Activated CD8-positive, alpha-beta memory T cell treated with anti-CD3 and anti-CD28 coated beads, Interleukin-2, amount 50 U/mL, for 4 hours (primary cell): ENCODE measurements at regions not wholly inside any gene's neighbourhood (a gene's known extent, or its start where the extent isn't known, plus 50 kb on each side); places are given as distances from the start of the nearest gene placed in this dataset.

Source experiments
- DNase-seq: peaks from one replicate; pipeline ENCODE4 v3.0.0-alpha.2; 2020

DNA sequence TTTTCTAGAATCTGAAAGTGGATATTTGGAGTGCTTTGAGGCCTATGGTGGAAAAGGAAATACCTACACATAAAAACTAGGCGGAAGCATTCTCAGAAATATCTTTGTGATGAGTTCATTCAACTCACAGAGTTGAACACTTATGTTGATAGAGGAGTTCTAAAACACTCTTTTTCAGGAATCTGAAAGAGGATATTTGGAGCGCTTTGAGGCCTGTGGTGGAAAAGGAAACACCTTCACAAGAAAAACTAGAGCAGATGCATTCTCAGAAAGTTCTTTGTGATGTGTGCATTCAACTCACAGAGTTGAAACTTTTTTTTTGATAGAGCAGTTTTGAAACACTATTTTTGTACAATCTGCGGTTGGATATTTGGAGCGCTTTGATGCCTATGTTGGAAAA lies 1250.0 kb upstream of the DEFB115 start:
- peak; percentile 10 for DNase-seq
